ENCODE measurements at regions not wholly inside any gene's neighbourhood (a gene's known extent, or its start where the extent isn't known, plus 50 kb on each side); places are given as distances from the start of the nearest gene placed in this dataset.
"Not testable (repeated sequence)": the region's sequence is repeated elsewhere in the genome, so short reads cannot be mapped to it uniquely, and the experiment has no call there.

- intact Hi-C loops (cut with micrococcal nuclease) = no loop called here
- Mint-ChIP-seq H3K9me3 (ENCODE audit: insufficient read depth) (peaks cover 8% of the 10 kb centered on the region), H3K4me3 (no peak overlapping the region), H3K27ac (no peak overlapping the region), H3K4me1 (no peaks in the 10 kb centered on the region), H3K27me3 (no peaks in the 10 kb centered on the region)
- Histone ChIP-seq H3K27me3 (replicated peaks in 1 of 4; ENCODE audit: control extremely low read depth in 1 of 4, control insufficient read depth in 3 of 4, insufficient read depth in 4 of 4, low read length in 3 of 4) (no peaks in the 10 kb centered on the region), H3K36me3 (replicated peaks in 1 of 2; ENCODE audit: control extremely low read depth in 1 of 2, control insufficient read depth in 1 of 2, extremely low read depth in 1 of 2, insufficient read depth in 2 of 2, low read length in 1 of 2) (no peaks in the 10 kb centered on the region), H2AFZ (ENCODE audit: insufficient read depth, low read depth, low read length, poor library complexity, severe bottlenecking) (no peak overlapping the region), H3K79me2 (ENCODE audit: control insufficient read depth, insufficient read depth, low read length) (no peaks in the 10 kb centered on the region), H3K9ac (ENCODE audit: low read length) (no peak overlapping the region), H3K4me2 (replicated peaks; ENCODE audit: low read depth, low read length, poor library complexity, severe bottlenecking) (no peak overlapping the region), H3K9me3 (ENCODE audit: control extremely low read depth in 1 of 3, control insufficient read depth in 2 of 3, insufficient read depth in 1 of 3, low read length in 2 of 3) (peaks cover 1 to 7% (median 2%) of the 10 kb centered on the region in 3 donors), H3K4me3 (ENCODE audit: control extremely low read depth in 1 of 5, extremely low read depth in 1 of 5, insufficient read depth in 1 of 5, low read depth in 2 of 5, low read length in 4 of 5) (no peak overlapping the region), H3K27ac (ENCODE audit: low read length in 2 of 2) (no peak overlapping the region), H4K20me1 (ENCODE audit: control insufficient read depth, insufficient read depth, low read length, poor library complexity, severe bottlenecking) (no peaks in the 10 kb centered on the region), H3K4me1 (ENCODE audit: control insufficient read depth in 2 of 2, insufficient read depth in 2 of 2, low read length in 2 of 2) (no peaks in the 10 kb centered on the region)
- no peak for ATAC-seq (ENCODE audit: low read depth)
- TF ChIP-seq CTCF (IDR thresholded peaks at IDR 0.05) (no peak), EZH2 (IDR thresholded peaks at IDR 0.05; ENCODE audit: borderline replicate concordance, insufficient read depth, low read depth, low read length, poor library complexity, severe bottlenecking) (no peak)
- POLR2A ChIA-PET = no interaction called here
- DNase-seq = no peak
- CTCF ChIA-PET = no interaction called here
- 95% methylated on average over 8 of the region's 10 CpGs for WGBS (ENCODE audit: insufficient coverage)
Observed at GRCh38 chrX:739611-740010, 109.0 kb downstream of the SHOX start.

- intact Hi-C loops (cut with micrococcal nuclease); H2AFZ ChIP-seq (ENCODE audit: insufficient read depth, low read depth, low read length, poor library complexity, severe bottlenecking); H3K4me3 ChIP-seq (ENCODE audit: control extremely low read depth in 1 of 5, extremely low read depth in 1 of 5, insufficient read depth in 1 of 5, low read depth in 2 of 5, low read length in 4 of 5); H3K9ac ChIP-seq (ENCODE audit: low read length); ATAC-seq (ENCODE audit: low read depth); H3K27ac Mint-ChIP-seq; H3K9me3 Mint-ChIP-seq (ENCODE audit: insufficient read depth); H3K27me3 Mint-ChIP-seq; H3K4me2 ChIP-seq (replicated peaks; ENCODE audit: low read depth, low read length, poor library complexity, severe bottlenecking); H3K4me3 Mint-ChIP-seq; H3K9me3 ChIP-seq (ENCODE audit: control extremely low read depth in 1 of 3, control insufficient read depth in 2 of 3, insufficient read depth in 1 of 3, low read length in 2 of 3); H4K20me1 ChIP-seq (ENCODE audit: control insufficient read depth, insufficient read depth, low read length, poor library complexity, severe bottlenecking); H3K79me2 ChIP-seq (ENCODE audit: control insufficient read depth, insufficient read depth, low read length); CTCF ChIA-PET; H3K27me3 ChIP-seq (replicated peaks in 1 of 4; ENCODE audit: control extremely low read depth in 1 of 4, control insufficient read depth in 3 of 4, insufficient read depth in 4 of 4, low read length in 3 of 4); DNase-seq; H3K4me1 ChIP-seq (ENCODE audit: control insufficient read depth in 2 of 2, insufficient read depth in 2 of 2, low read length in 2 of 2); H3K27ac ChIP-seq (ENCODE audit: low read length in 2 of 2); POLR2A ChIA-PET; H3K4me1 Mint-ChIP-seq; H3K36me3 ChIP-seq (replicated peaks in 1 of 2; ENCODE audit: control extremely low read depth in 1 of 2, control insufficient read depth in 1 of 2, extremely low read depth in 1 of 2, insufficient read depth in 2 of 2, low read length in 1 of 2): not testable (repeated sequence)
- WGBS (ENCODE audit: insufficient coverage) = 96% methylated on average over 3 of the region's 3 CpGs
Observed at GRCh38 chrX:737021-737420, 106.4 kb downstream of the SHOX start.
